Fibroblast of skin of back (primary cell): ENCODE measurements at regions not wholly inside any gene's neighbourhood (a gene's known extent, or its start where the extent isn't known, plus 50 kb on each side); places are given as distances from the start of the nearest gene placed in this dataset.
A peak's percentile ranks its signal among the peaks of the same experiment; 100 is the strongest.
"Not testable (repeated sequence)": the region's sequence is repeated elsewhere in the genome, so short reads cannot be mapped to it uniquely, and the experiment has no call there.

Source experiments
- DNase-seq: peaks from one replicate; pipeline ENCODE4 v3.0.0-alpha.2; 2013

GRCh38 chr13:103715335-103715734 lies 649.1 kb upstream of the SLC10A2 start:
- DNase-seq: no peak

- DNase-seq: no peak
These were observed 637.0 kb upstream of the SLC10A2 start for GRCh38 chr13:103703246-103703645.

GRCh38 chr13:103698000-103698399 lies 631.8 kb upstream of the SLC10A2 start:
- no peak for DNase-seq

GRCh38 chr13:103695320-103695719 lies 629.1 kb upstream of the SLC10A2 start:
- no peak for DNase-seq

DNA sequence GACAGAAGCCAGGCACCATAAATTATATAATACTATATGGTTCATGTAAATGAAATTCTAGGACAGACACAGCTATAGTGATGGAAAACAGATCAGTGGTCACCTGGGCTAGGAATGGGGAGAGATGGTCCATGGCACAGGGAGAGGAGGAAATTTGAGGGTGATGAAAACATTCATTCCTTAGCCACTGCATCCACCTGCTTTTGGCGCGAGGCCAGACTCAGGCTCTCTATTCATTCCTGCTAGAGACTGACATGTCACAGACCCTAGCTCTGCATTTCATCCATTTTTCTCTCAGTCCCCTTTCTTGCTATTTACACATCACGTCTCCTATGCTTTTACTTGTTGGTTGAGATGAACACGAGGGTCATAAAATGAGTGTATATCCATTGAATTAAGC lies 628.3 kb upstream of the SLC10A2 start:
- no peak for DNase-seq

GRCh38 chr13:103694033-103694432 lies 627.8 kb upstream of the SLC10A2 start:
- DNase-seq: no peak

- DNase-seq: no peak
These were observed 626.2 kb upstream of the SLC10A2 start for GRCh38 chr13:103692442-103692841.

- DNase-seq: no peak
These were observed 610.1 kb upstream of the SLC10A2 start for GRCh38 chr13:103676329-103676728.

GRCh38 chr13:103671547-103671946 lies 605.3 kb upstream of the SLC10A2 start:
- DNase-seq: no peak

DNA sequence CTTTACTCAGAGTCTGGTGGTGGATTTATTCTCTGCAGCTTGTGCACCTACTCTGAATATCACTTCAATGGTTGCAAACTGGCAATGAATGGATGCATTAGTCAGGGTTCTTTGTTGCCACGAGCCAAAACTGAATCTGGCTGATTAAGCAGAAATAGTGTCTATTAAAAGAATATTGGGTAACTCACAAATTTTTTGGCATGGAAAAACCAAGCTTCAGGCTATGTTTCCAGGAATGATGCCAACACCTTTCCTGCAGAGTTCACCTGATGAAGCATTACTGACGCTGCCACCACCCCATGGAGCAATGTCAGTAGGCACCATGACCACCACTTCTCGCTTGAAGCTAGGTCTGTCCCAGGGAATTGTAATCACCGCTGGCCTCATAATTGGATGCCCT lies 597.8 kb upstream of the SLC10A2 start:
- no peak for DNase-seq

DNA sequence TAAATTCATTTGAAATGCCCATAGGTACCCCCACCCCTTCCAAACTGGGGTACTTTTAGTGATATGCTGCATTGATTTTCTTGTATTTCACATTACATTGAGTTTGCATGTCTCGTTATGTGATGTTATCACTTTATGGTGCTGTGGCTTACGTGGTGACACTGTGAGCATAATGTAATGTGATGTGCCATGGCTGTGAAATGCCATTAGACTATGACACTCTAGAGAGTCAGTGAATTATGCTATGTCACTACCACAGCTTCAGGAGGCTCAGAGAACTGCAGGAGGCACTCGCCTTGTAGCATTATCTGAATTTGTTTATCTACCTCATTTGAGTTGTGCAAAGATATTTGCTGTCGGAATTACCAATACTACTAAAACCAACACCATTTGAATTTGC lies 590.1 kb upstream of the SLC10A2 start:
- no peak for DNase-seq

DNA sequence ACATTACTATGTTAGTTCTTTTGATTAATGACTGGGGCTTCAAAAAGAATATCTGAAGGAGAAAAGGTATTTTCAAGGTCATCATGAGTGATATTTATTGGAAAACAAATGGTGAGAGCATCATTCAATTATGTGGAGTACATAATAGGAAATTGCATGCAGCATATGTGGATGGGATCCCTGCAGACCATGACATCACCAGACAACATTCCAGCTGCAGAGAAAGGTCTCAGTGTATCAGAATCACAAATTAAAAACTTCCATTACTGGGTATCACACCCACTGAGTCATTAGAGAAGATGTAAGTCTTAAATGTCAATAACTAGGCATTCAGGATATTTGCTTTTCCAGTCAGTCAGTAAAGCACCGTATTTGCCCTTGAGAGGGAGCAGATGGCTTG lies 574.4 kb upstream of the SLC10A2 start:
- peak; percentile 5 for DNase-seq

DNA sequence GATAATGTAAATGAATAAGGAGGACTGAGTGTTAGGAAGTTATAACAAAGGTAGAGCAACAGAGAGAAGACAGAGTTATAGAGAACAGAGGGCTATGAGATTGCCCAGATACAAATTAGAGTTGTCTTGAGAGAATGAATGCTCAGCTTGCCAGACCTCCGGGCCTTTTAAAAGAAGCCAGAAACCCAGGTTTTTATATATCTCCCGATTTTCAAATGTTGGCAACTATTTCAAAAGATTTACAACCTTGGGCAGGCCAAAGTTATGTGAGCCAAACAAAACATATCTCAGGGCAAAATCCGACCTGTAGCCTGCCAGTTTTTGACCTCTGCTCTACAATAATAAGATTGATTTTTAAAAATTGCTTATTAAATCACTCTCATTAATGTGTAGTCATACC lies 573.1 kb upstream of the SLC10A2 start:
- no peak for DNase-seq

DNA sequence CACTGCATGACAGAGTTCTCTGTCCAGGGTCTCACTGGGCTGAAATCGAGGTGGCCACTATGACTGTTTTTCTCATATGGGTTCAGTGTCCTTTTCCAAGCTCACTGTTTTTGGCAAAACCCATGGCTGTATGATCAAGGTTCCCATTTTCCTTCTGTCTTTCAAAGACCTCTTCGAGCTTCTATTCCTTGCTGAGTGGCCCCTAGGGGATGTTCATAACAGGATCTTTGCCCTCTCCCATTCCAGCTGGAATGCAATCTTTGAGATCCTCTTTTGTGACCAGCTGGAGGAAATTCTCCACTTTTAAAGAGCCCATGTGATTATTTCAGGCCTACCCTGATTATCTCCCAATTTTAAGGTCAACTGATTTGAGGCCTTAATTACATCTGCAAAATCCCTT lies 572.5 kb upstream of the SLC10A2 start:
- no peak for DNase-seq

- no peak for DNase-seq
These were observed 567.8 kb upstream of the SLC10A2 start for GRCh38 chr13:103634066-103634465.

DNA sequence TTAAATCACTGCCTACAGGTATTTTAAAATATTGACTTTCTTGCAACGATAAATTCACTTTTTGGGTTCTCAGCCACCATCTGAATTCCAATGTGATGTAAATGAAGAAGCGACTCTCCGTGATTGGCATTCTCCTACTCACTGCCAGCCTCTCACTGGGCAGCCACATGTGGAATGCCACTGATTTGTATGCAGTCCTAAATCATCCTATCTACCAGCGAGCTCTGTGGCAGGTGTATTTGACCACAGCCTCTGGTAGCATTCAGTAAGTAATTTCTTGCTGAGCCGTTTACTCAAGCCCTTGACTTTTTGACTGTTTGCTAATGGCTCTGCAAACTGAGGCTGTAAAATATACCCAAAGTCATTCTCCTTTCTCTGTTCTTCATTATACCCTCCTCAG lies 559.0 kb upstream of the SLC10A2 start:
- no peak for DNase-seq

DNA sequence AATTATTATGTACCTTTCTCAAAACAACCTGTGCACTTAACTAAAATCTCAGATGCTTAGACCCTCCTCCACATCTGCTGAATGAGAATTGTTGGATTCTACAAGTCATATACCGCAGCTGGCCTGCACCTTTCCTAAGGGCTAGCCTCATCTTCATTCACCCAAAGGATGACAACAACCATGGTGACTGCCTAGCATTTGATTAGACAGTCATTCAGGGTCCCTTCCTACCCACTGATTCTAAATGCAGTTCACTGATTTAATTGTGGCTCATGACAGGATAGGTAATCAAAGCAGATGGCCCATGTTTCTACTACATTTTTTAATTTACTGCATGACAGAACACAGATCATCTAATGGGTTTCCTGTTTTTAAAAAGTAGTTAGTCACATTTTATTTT lies 551.9 kb upstream of the SLC10A2 start:
- no peak for DNase-seq

DNA sequence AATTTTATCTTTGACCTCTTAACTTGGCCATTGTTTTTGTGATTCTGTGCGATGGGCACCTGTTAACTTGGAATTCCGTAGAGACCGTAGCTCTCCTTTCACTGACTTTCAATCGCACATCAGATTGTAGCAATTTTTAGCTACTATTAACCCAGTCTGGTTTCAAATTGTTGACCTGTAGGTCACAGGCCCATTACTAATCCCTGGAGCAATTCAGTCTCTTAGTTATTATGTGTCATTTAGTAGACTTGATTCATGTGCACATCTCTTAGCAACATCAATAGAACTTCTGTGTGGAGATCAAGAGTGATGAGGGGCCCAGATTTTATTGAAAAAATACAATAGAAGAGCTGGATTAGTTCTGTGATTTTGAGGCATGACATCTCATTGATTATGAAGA lies 549.6 kb upstream of the SLC10A2 start:
- DNase-seq: no peak

GRCh38 chr13:103614761-103615160 lies 548.5 kb upstream of the SLC10A2 start:
- DNase-seq: no peak

DNA sequence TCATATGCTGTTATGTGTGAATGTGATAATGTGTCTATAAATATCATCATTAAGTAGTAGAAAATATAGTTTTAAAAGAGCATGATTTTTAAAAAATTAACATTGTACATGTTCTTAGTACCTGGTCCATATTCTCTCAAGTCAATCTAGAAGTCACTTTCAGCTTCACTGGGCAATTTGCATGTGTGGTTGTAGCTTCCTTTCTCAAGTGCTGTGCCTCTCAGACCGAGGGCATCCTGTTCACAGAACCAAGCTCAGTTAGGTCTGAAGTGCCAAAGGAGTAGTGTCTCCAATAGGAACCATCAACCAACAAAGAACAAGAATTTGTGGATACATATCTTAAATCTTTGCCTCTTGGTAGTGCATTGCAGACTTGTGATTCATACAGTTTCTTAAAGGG lies 541.8 kb upstream of the SLC10A2 start:
- no peak for DNase-seq

DNA sequence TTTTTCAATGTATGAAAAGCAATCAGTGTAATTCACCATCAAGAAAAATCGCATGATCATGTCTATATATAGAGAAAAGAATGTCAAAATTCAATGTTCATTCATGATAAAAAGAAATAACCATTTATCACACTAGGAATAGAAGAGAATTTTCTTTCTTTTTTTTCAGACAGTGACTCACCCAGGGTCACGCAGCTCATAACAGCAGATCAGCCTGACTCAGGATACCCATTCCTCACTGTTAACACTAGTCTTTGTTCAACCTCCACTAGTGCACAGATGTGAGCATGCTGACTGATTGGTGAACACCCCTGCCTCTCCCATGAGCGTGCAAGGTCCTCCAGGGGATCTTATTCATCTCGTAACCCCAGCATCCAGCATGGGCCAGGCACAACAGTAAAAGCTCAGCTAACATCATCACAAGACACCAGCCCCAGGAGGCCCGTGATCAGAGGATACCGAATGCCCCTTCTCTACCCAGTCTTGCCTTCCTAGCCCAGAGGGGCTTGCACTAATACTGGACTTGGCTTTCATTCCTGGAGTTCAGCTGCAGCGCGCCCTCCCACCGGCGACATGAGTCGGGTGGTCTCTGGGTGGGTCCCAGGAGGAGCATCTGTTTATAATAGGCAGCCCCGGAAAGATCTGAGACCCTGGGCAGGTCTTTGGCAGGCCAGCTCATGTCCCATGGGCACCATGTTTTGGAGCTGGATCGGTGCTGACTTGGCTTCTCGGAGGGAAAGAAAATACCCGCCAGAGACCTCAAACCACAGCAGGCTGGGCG lies 539.5 kb upstream of the SLC10A2 start:
- DNase-seq: no peak

- not testable (repeated sequence) for DNase-seq
These were observed 533.7 kb upstream of the SLC10A2 start for GRCh38 chr13:103599870-103600269.

GRCh38 chr13:103598671-103599070 lies 532.5 kb upstream of the SLC10A2 start:
- DNase-seq: no peak

GRCh38 chr13:103573446-103573845 lies 507.2 kb upstream of the SLC10A2 start:
- DNase-seq: no peak

- no peak for DNase-seq
These were observed 502.1 kb upstream of the SLC10A2 start for GRCh38 chr13:103568314-103568713.
